ENCODE measurements at regions not wholly inside any gene's neighbourhood (a gene's known extent, or its start where the extent isn't known, plus 50 kb on each side); places are given as distances from the start of the nearest gene placed in this dataset.

- TF ChIP-seq SIN3A (IDR thresholded peaks at IDR 0.05; ENCODE audit: borderline replicate concordance, insufficient read depth, low read length): no peak
- no peak for TF ChIP-seq REST (IDR thresholded peaks at IDR 0.05; ENCODE audit: insufficient read depth in 1 of 2, low read depth in 2 of 2, low read length in 2 of 2)
- TF ChIP-seq TAF1 (IDR thresholded peaks at IDR 0.05; ENCODE audit: borderline replicate concordance, insufficient read depth, low read length): no peak
- TF ChIP-seq POLR2AphosphoS5 (IDR thresholded peaks at IDR 0.05; ENCODE audit: low read depth, low read length): no peak
- no peak for TF ChIP-seq FOXP2 (optimal IDR thresholded peaks at IDR 0.05; ENCODE audit: borderline replicate concordance, extremely low read depth, extremely low read length, insufficient read depth)
Observed at GRCh38 chr6:170057034-170057734, 233.7 kb downstream of the DLL1 start.

GRCh38 chr6:170056278-170056711 lies 234.6 kb downstream of the DLL1 start:
- no peak for TF ChIP-seq SIN3A (IDR thresholded peaks at IDR 0.05; ENCODE audit: borderline replicate concordance, insufficient read depth, low read length)
- no peak for TF ChIP-seq REST (IDR thresholded peaks at IDR 0.05; ENCODE audit: insufficient read depth in 1 of 2, low read depth in 2 of 2, low read length in 2 of 2)
- no peak for TF ChIP-seq TAF1 (IDR thresholded peaks at IDR 0.05; ENCODE audit: borderline replicate concordance, insufficient read depth, low read length)
- TF ChIP-seq POLR2AphosphoS5 (IDR thresholded peaks at IDR 0.05; ENCODE audit: low read depth, low read length): no peak
- no peak for TF ChIP-seq FOXP2 (optimal IDR thresholded peaks at IDR 0.05; ENCODE audit: borderline replicate concordance, extremely low read depth, extremely low read length, insufficient read depth)

GRCh38 chr6:170053966-170054661 lies 236.8 kb downstream of the DLL1 start:
- TF ChIP-seq SIN3A (IDR thresholded peaks at IDR 0.05; ENCODE audit: borderline replicate concordance, insufficient read depth, low read length): no peak
- TF ChIP-seq FOXP2 (optimal IDR thresholded peaks at IDR 0.05; ENCODE audit: borderline replicate concordance, extremely low read depth, extremely low read length, insufficient read depth): no peak
- TF ChIP-seq TAF1 (IDR thresholded peaks at IDR 0.05; ENCODE audit: borderline replicate concordance, insufficient read depth, low read length): no peak
- no peak for TF ChIP-seq REST (IDR thresholded peaks at IDR 0.05; ENCODE audit: insufficient read depth in 1 of 2, low read depth in 2 of 2, low read length in 2 of 2)
- no peak for TF ChIP-seq POLR2AphosphoS5 (IDR thresholded peaks at IDR 0.05; ENCODE audit: low read depth, low read length)

GRCh38 chr6:170052991-170053821 lies 237.7 kb downstream of the DLL1 start:
- TF ChIP-seq SIN3A (IDR thresholded peaks at IDR 0.05; ENCODE audit: borderline replicate concordance, insufficient read depth, low read length): no peak
- TF ChIP-seq POLR2AphosphoS5 (IDR thresholded peaks at IDR 0.05; ENCODE audit: low read depth, low read length): no peak
- TF ChIP-seq REST (IDR thresholded peaks at IDR 0.05; ENCODE audit: insufficient read depth in 1 of 2, low read depth in 2 of 2, low read length in 2 of 2): no peak
- TF ChIP-seq FOXP2 (optimal IDR thresholded peaks at IDR 0.05; ENCODE audit: borderline replicate concordance, extremely low read depth, extremely low read length, insufficient read depth): no peak
- TF ChIP-seq TAF1 (IDR thresholded peaks at IDR 0.05; ENCODE audit: borderline replicate concordance, insufficient read depth, low read length): no peak
